ENCODE measurements at regions not wholly inside any gene's neighbourhood (a gene's known extent, or its start where the extent isn't known, plus 50 kb on each side); places are given as distances from the start of the nearest gene placed in this dataset.

GRCh38 chr7:155908385-155908784, 96.1 kb upstream of the SHH start:
- no peak for ATAC-seq (replicated peaks)
- H3K4me3 Mint-ChIP-seq, result no peak overlapping the region
- H3K27me3 Mint-ChIP-seq, result no peaks in the 10 kb centered on the region
- no peak overlapping the region for H3K27ac Mint-ChIP-seq
- H3K9me3 Mint-ChIP-seq, result peaks cover 25 to 32% of the 10 kb centered on the region in 2 donors
- H3K4me1 Mint-ChIP-seq, result no peaks in the 10 kb centered on the region
- H3K36me3 Mint-ChIP-seq, result peaks cover 3 to 5% of the 10 kb centered on the region in 2 donors
- DNase-seq, result no peak

- ATAC-seq (replicated peaks) (no peak), DNase-seq (no peak)
- Mint-ChIP-seq H3K9me3 (peaks cover 20 to 29% of the 10 kb centered on the region in 2 donors), H3K4me3 (no peak overlapping the region), H3K27ac (no peak overlapping the region), H3K36me3 (peaks cover 3 to 5% of the 10 kb centered on the region in 2 donors), H3K27me3 (no peaks in the 10 kb centered on the region), H3K4me1 (no peaks in the 10 kb centered on the region)
Observed at GRCh38 chr7:155907450-155908200, 95.4 kb upstream of the SHH start.

GRCh38 chr7:155901176-155901575, 88.9 kb upstream of the SHH start:
- ATAC-seq (replicated peaks), result no peak
- H3K4me3 Mint-ChIP-seq, result no peak overlapping the region
- no peak for DNase-seq

DNA sequence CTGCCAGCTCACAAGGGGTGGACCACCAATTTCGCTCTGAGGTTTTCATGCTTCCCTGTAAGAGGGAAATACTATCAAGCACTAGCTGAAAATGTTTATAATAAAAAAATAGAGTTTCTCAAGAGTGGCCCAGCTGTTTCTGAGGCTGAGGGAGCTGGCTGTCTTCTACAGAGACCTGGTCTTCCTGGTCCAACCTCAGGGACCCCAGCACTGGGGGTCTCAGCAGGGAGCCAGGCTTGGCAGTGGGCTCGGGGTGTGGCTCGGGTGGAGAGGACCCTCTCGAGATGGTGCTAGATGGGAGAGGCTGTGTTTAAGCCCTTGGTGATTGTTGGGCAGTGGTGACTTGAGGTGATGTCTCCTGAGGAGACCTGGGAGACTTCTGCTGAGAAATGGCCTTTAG, 87.3 kb upstream of the SHH start:
- H3K27ac Mint-ChIP-seq, result no peak overlapping the region
- no peak for ATAC-seq (replicated peaks)

More at GRCh38 chr7:155901176-155901575, 88.9 kb upstream of the SHH start:
- no peaks in the 10 kb centered on the region for H3K36me3 Mint-ChIP-seq
- peaks cover 1 to 17% of the 10 kb centered on the region in 2 donors for H3K9me3 Mint-ChIP-seq
- H3K27ac Mint-ChIP-seq, result no peak overlapping the region
- no peaks in the 10 kb centered on the region for H3K27me3 Mint-ChIP-seq
- no peaks in the 10 kb centered on the region for H3K4me1 Mint-ChIP-seq

GRCh38 chr7:155897758-155898386, 85.6 kb upstream of the SHH start:
- Mint-ChIP-seq H3K36me3 (no peaks in the 10 kb centered on the region), H3K27ac (no peak overlapping the region), H3K4me3 (no peak overlapping the region), H3K9me3 (peaks cover 0 to 6% of the 10 kb centered on the region in 2 donors), H3K4me1 (no peaks in the 10 kb centered on the region), H3K27me3 (no peaks in the 10 kb centered on the region)
- ATAC-seq (replicated peaks) (no peak), DNase-seq (no peak)

More for the DNA sequence above, 87.3 kb upstream of the SHH start:
- Mint-ChIP-seq H3K27me3 (no peaks in the 10 kb centered on the region), H3K36me3 (no peaks in the 10 kb centered on the region), H3K4me3 (no peak overlapping the region), H3K9me3 (peaks cover 0 to 9% of the 10 kb centered on the region in 2 donors), H3K4me1 (no peaks in the 10 kb centered on the region)
- no peak for DNase-seq

DNA sequence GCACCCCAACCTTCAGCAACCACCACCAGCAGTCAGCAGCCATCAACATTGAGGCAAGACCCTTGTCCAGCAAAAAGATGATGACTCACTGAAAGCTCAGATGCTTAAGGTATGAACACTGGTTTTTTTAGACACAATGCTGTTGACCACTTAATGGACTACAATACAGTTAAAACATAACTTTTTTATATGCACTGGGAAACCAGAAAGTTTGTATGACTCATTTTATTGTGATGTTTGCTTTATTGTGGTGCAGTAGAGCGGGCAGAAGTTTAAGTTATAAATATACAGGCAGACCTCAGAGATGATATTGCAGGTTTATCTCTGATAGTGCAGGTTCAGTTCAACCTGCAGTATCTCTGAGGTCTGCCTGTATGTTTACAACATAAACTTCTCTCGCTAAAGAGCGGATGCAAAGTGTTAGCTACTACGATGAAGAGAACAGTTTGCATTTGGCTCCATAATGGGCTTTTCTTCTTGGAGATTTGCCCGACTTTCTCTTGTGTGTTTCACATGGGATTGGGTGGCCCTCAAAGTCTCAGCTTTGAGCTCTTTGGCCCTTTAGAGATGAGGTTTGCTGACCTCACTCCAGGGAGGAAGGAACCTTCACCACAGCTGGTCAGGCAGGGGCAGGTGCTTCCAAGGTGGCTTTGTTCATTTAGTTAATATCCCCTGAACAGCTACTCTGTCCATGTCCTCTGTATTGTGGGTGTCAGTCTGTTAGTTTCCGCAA, 84.4 kb upstream of the SHH start:
- H3K36me3 Mint-ChIP-seq, result no peaks in the 10 kb centered on the region
- no peaks in the 10 kb centered on the region for H3K4me1 Mint-ChIP-seq
- no peak overlapping the region for H3K27ac Mint-ChIP-seq
- DNase-seq, result no peak
- no peak overlapping the region for H3K4me3 Mint-ChIP-seq
- no peaks in the 10 kb centered on the region for H3K27me3 Mint-ChIP-seq
- H3K9me3 Mint-ChIP-seq, result peaks cover 2 to 9% of the 10 kb centered on the region in 2 donors
- ATAC-seq (replicated peaks), result no peak

- Mint-ChIP-seq H3K36me3 (no peaks in the 10 kb centered on the region), H3K27ac (no peak overlapping the region), H3K4me3 (no peak overlapping the region), H3K27me3 (no peaks in the 10 kb centered on the region), H3K4me1 (no peaks in the 10 kb centered on the region), H3K9me3 (peaks cover 7 to 11% of the 10 kb centered on the region in 2 donors)
- DNase-seq (no peak), ATAC-seq (replicated peaks) (no peak)
Observed at GRCh38 chr7:155893664-155894063, 81.4 kb upstream of the SHH start.

DNA sequence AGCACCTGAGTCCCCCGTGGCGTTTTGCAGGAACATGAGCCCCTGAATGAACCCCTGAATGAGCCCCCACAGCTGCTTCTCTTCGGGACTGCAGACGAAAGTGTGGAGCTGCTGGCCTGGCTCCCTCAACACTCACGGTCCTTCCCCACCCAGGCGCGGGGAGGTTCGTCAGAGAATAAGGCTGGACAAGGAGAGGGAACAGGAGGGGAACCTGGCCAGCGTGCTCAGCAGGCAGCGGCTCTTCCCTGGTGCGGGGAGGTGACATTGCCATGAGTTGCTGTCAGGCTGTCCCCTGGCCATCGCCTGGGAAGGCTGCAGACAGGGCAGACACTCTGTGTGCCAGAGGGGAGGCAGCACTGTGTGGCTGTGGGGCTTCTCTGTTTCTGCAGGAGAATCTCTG, 80.9 kb upstream of the SHH start:
- peaks cover 7 to 11% of the 10 kb centered on the region in 2 donors for H3K9me3 Mint-ChIP-seq
- DNase-seq (no peak), ATAC-seq (replicated peaks) (no peak)
- H3K36me3 Mint-ChIP-seq, result no peaks in the 10 kb centered on the region
- H3K27ac Mint-ChIP-seq, result no peak overlapping the region
- no peaks in the 10 kb centered on the region for H3K4me1 Mint-ChIP-seq
- H3K27me3 Mint-ChIP-seq, result no peaks in the 10 kb centered on the region
- no peak overlapping the region for H3K4me3 Mint-ChIP-seq

- no peak overlapping the region for H3K4me3 Mint-ChIP-seq
- H3K9me3 Mint-ChIP-seq, result peaks cover 7 to 9% of the 10 kb centered on the region in 2 donors
- DNase-seq (no peak), ATAC-seq (replicated peaks) (no peak)
- H3K36me3 Mint-ChIP-seq, result no peaks in the 10 kb centered on the region
- H3K27me3 Mint-ChIP-seq, result peaks cover 5 to 14% of the 10 kb centered on the region in 2 donors
- no peak overlapping the region for H3K27ac Mint-ChIP-seq
- H3K4me1 Mint-ChIP-seq, result no peaks in the 10 kb centered on the region
Observed at GRCh38 chr7:155889636-155890511, 77.6 kb upstream of the SHH start.

GRCh38 chr7:155887174-155887525, 74.9 kb upstream of the SHH start:
- Mint-ChIP-seq H3K27me3 (peaks cover 12 to 14% of the 10 kb centered on the region in 2 donors), H3K36me3 (no peaks in the 10 kb centered on the region), H3K4me3 (no peak overlapping the region), H3K27ac (no peak overlapping the region), H3K9me3 (peaks cover 7% of the 10 kb centered on the region in 2 donors), H3K4me1 (no peaks in the 10 kb centered on the region)
- DNase-seq (no peak), ATAC-seq (replicated peaks) (no peak)

GRCh38 chr7:155886391-155887173, 74.3 kb upstream of the SHH start:
- Mint-ChIP-seq H3K4me3 (no peak overlapping the region), H3K4me1 (no peaks in the 10 kb centered on the region), H3K9me3 (peaks cover 3 to 6% of the 10 kb centered on the region in 2 donors), H3K27me3 (peaks cover 12 to 14% of the 10 kb centered on the region in 2 donors), H3K27ac (no peak overlapping the region), H3K36me3 (no peaks in the 10 kb centered on the region)
- DNase-seq (no peak), ATAC-seq (replicated peaks) (no peak)

- no peak for DNase-seq
- Mint-ChIP-seq H3K4me3 (no peak overlapping the region), H3K4me1 (no peaks in the 10 kb centered on the region), H3K36me3 (no peaks in the 10 kb centered on the region), H3K9me3 (no peaks in the 10 kb centered on the region), H3K27me3 (peaks cover 12 to 14% of the 10 kb centered on the region in 2 donors), H3K27ac (no peak overlapping the region)
- ATAC-seq (replicated peaks), result no peak
Observed at GRCh38 chr7:155885167-155886155, 73.2 kb upstream of the SHH start.
